Activated CD8-positive, alpha-beta memory T cell treated with anti-CD3 and anti-CD28 coated beads, Interleukin-2, amount 10 ng/mL, durations not matched to agents 7 days and 5 days (primary cell): ENCODE measurements at regions not wholly inside any gene's neighbourhood (a gene's known extent, or its start where the extent isn't known, plus 50 kb on each side); places are given as distances from the start of the nearest gene placed in this dataset.

Source experiments
- ATAC-seq: fragments of 150-1000 bp; cut with Tn5 transposase; one replicate; pipeline ENCODE4 v1.10.0; 2021; ENCODE audit warnings: moderate library complexity
- CTCF ChIA-PET: fragments of 350-600 bp; sonication (Branson Sonifier 250); formaldehyde crosslinking; loops from one replicate; lab custom pipeline; 2021; ENCODE audit warnings: antibody characterized with exemption; lab: Charles Lee
- DNase-seq: peaks from one replicate; pipeline ENCODE4 v3.0.0-alpha.2; 2020
- H3K27ac Mint-ChIP-seq: one replicate; pipeline ENCODE4 v1.8.0; 2021; ENCODE audit warnings: mild to moderate bottlenecking, mixed read lengths
- H3K27me3 Mint-ChIP-seq: one replicate; pipeline ENCODE4 v1.8.0; 2021; ENCODE audit warnings: mixed read lengths
- H3K36me3 Mint-ChIP-seq: one replicate; pipeline ENCODE4 v1.8.0; 2021; ENCODE audit warnings: mild to moderate bottlenecking, mixed read lengths
- H3K4me1 Mint-ChIP-seq: one replicate; pipeline ENCODE4 v1.8.0; 2021; ENCODE audit warnings: mixed read lengths
- H3K4me3 Mint-ChIP-seq: one replicate; pipeline ENCODE4 v1.8.0; 2021; ENCODE audit warnings: mild to moderate bottlenecking, moderate library complexity, mixed read lengths
- H3K9me3 Mint-ChIP-seq: one replicate; pipeline ENCODE4 v1.8.0; 2022; ENCODE audit warnings: low read depth, mixed read lengths

- H3K4me3 Mint-ChIP-seq, result no peak overlapping the region
- peaks cover 46% of the 10 kb centered on the region for H3K27me3 Mint-ChIP-seq
- H3K27ac Mint-ChIP-seq, result no peak overlapping the region
- DNase-seq, result no peak
- H3K4me1 Mint-ChIP-seq, result no peaks in the 10 kb centered on the region
- CTCF ChIA-PET, result interaction anchor here (0.9 kb wide), 1 partner anchor 8 kb away, joined by 3 read pairs; no protein-coding TSS in a partner anchor
- no peaks in the 10 kb centered on the region for H3K36me3 Mint-ChIP-seq
- H3K9me3 Mint-ChIP-seq, result no peaks in the 10 kb centered on the region
- ATAC-seq, result no peak
Measured at GRCh38 chr10:70974920-70975319, 86.6 kb upstream of the PCBD1 start.

GRCh38 chr10:70976063-70976695, 87.8 kb upstream of the PCBD1 start:
- no peaks in the 10 kb centered on the region for H3K9me3 Mint-ChIP-seq
- no peak overlapping the region for H3K4me3 Mint-ChIP-seq
- H3K4me1 Mint-ChIP-seq, result no peaks in the 10 kb centered on the region
- ATAC-seq (no peak), DNase-seq (no peak)
- H3K36me3 Mint-ChIP-seq, result no peaks in the 10 kb centered on the region
- CTCF ChIA-PET, result no interaction called here
- H3K27ac Mint-ChIP-seq, result no peak overlapping the region
- H3K27me3 Mint-ChIP-seq, result peaks cover 37% of the 10 kb centered on the region

- CTCF ChIA-PET, result no interaction called here
- ATAC-seq, result no peak
- peaks cover 11% of the 10 kb centered on the region for H3K4me1 Mint-ChIP-seq
- no peaks in the 10 kb centered on the region for H3K9me3 Mint-ChIP-seq
- no peaks in the 10 kb centered on the region for H3K36me3 Mint-ChIP-seq
- DNase-seq, result no peak
- H3K4me3 Mint-ChIP-seq, result no peak overlapping the region
- H3K27me3 Mint-ChIP-seq, result peaks cover 24% of the 10 kb centered on the region
- H3K27ac Mint-ChIP-seq, result no peak overlapping the region
Measured at GRCh38 chr10:70977625-70978024, 89.3 kb upstream of the PCBD1 start.

GRCh38 chr10:70978181-70978580, 89.8 kb upstream of the PCBD1 start:
- H3K4me1 Mint-ChIP-seq, result peaks cover 17% of the 10 kb centered on the region
- DNase-seq, result no peak
- H3K4me3 Mint-ChIP-seq, result no peak overlapping the region
- H3K27me3 Mint-ChIP-seq, result peaks cover 19% of the 10 kb centered on the region
- no peaks in the 10 kb centered on the region for H3K9me3 Mint-ChIP-seq
- ATAC-seq, result no peak
- no peaks in the 10 kb centered on the region for H3K36me3 Mint-ChIP-seq
- H3K27ac Mint-ChIP-seq, result no peak overlapping the region
- CTCF ChIA-PET, result interaction anchor here (0.9 kb wide), 1 partner anchor 8 kb away, joined by 3 read pairs; no protein-coding TSS in a partner anchor

- Mint-ChIP-seq H3K4me1 (peaks cover 19% of the 10 kb centered on the region), H3K4me3 (no peak overlapping the region), H3K9me3 (no peaks in the 10 kb centered on the region), H3K36me3 (no peaks in the 10 kb centered on the region), H3K27ac (no peak overlapping the region), H3K27me3 (peaks cover 11% of the 10 kb centered on the region)
- CTCF ChIA-PET, result interaction anchor here (0.9 kb wide), 1 partner anchor 8 kb away, joined by 3 read pairs; no protein-coding TSS in a partner anchor
- ATAC-seq (no peak), DNase-seq (no peak)
Measured at GRCh38 chr10:70978816-70979480, 90.6 kb upstream of the PCBD1 start.

- Mint-ChIP-seq H3K27me3 (no peaks in the 10 kb centered on the region), H3K9me3 (no peaks in the 10 kb centered on the region), H3K4me3 (no peak overlapping the region), H3K27ac (no peak overlapping the region), H3K4me1 (peaks cover 30% of the 10 kb centered on the region), H3K36me3 (no peaks in the 10 kb centered on the region)
- ATAC-seq (no peak), DNase-seq (no peak)
- CTCF ChIA-PET, result no interaction called here
Measured at GRCh38 chr10:70980687-70981086, 92.3 kb upstream of the PCBD1 start.

GRCh38 chr10:70981171-70981836, 92.9 kb upstream of the PCBD1 start:
- Mint-ChIP-seq H3K27ac (no peak overlapping the region), H3K36me3 (no peaks in the 10 kb centered on the region), H3K4me3 (no peak overlapping the region), H3K9me3 (no peaks in the 10 kb centered on the region), H3K27me3 (no peaks in the 10 kb centered on the region), H3K4me1 (peaks cover 37% of the 10 kb centered on the region)
- DNase-seq, result no peak
- CTCF ChIA-PET, result no interaction called here
- ATAC-seq, result no peak

- H3K27ac Mint-ChIP-seq, result peak overlapping the region; percentile 74
Measured at GRCh38 chr10:70981936-70982335, 93.6 kb upstream of the PCBD1 start.

GRCh38 chr10:70982443-70982842, 94.1 kb upstream of the PCBD1 start:
- Mint-ChIP-seq H3K36me3 (no peaks in the 10 kb centered on the region), H3K9me3 (no peaks in the 10 kb centered on the region), H3K27ac (peak overlapping the region; percentile 74), H3K27me3 (no peaks in the 10 kb centered on the region), H3K4me1 (peaks cover 41% of the 10 kb centered on the region), H3K4me3 (no peak overlapping the region)
- CTCF ChIA-PET, result interaction anchor here (0.5 kb wide), 1 partner anchor 34 kb away, joined by 3 read pairs; no protein-coding TSS in a partner anchor
- ATAC-seq (peak; percentile 52), DNase-seq (peak; percentile 47)

More at GRCh38 chr10:70981936-70982335, 93.6 kb upstream of the PCBD1 start:
- H3K27me3 Mint-ChIP-seq, result no peaks in the 10 kb centered on the region
- DNase-seq, result no peak
- H3K4me1 Mint-ChIP-seq, result peaks cover 41% of the 10 kb centered on the region
- CTCF ChIA-PET, result interaction anchor here (0.5 kb wide), 1 partner anchor 34 kb away, joined by 3 read pairs; no protein-coding TSS in a partner anchor
- H3K9me3 Mint-ChIP-seq, result no peaks in the 10 kb centered on the region
- H3K4me3 Mint-ChIP-seq, result no peak overlapping the region
- ATAC-seq, result no peak
- H3K36me3 Mint-ChIP-seq, result no peaks in the 10 kb centered on the region

- ATAC-seq, result no peak
- CTCF ChIA-PET, result interaction anchor here (1.5 kb wide), 1 partner anchor 59 kb away, joined by 3 read pairs; no protein-coding TSS in a partner anchor
Measured at GRCh38 chr10:70984986-70985722, 96.8 kb upstream of the PCBD1 start.

GRCh38 chr10:70985824-70986622, 97.7 kb upstream of the PCBD1 start:
- H3K27me3 Mint-ChIP-seq, result no peaks in the 10 kb centered on the region
- H3K9me3 Mint-ChIP-seq, result no peaks in the 10 kb centered on the region
- H3K27ac Mint-ChIP-seq, result peak overlapping the region; percentile 65
- H3K36me3 Mint-ChIP-seq, result no peaks in the 10 kb centered on the region
- peaks cover 42% of the 10 kb centered on the region for H3K4me1 Mint-ChIP-seq
- CTCF ChIA-PET, result interaction anchor here (1.0 to 1.5 kb wide), 2 partner anchors 7 to 60 kb away, joined by 3 read pairs; no protein-coding TSS in a partner anchor
- DNase-seq (peak; percentile 82), ATAC-seq (peak; percentile 75)
- H3K4me3 Mint-ChIP-seq, result no peak overlapping the region

More at GRCh38 chr10:70984986-70985722, 96.8 kb upstream of the PCBD1 start:
- Mint-ChIP-seq H3K9me3 (no peaks in the 10 kb centered on the region), H3K27ac (no peak overlapping the region), H3K27me3 (no peaks in the 10 kb centered on the region), H3K4me1 (peaks cover 41% of the 10 kb centered on the region), H3K36me3 (no peaks in the 10 kb centered on the region), H3K4me3 (no peak overlapping the region)
- no peak for DNase-seq

GRCh38 chr10:70986623-70986950, 98.2 kb upstream of the PCBD1 start:
- ATAC-seq (no peak), DNase-seq (no peak)
- CTCF ChIA-PET, result interaction anchor here (0.6 to 1.5 kb wide), 3 partner anchors 8 to 87 kb away, joined by 3 read pairs; no protein-coding TSS in a partner anchor
- H3K27ac Mint-ChIP-seq, result no peak overlapping the region
- no peaks in the 10 kb centered on the region for H3K36me3 Mint-ChIP-seq
- H3K4me3 Mint-ChIP-seq, result no peak overlapping the region
- H3K27me3 Mint-ChIP-seq, result no peaks in the 10 kb centered on the region
- no peaks in the 10 kb centered on the region for H3K9me3 Mint-ChIP-seq
- H3K4me1 Mint-ChIP-seq, result peaks cover 42% of the 10 kb centered on the region
